Lower leg skin (tissue), 3 donors: ENCODE measurements at regions not wholly inside any gene's neighbourhood (a gene's known extent, or its start where the extent isn't known, plus 50 kb on each side); places are given as distances from the start of the nearest gene placed in this dataset.

ENCODE experiments used
- CTCF ChIP-seq, 3 donors: fragments of 450-650 bp; IDR thresholded peaks; one replicate each; pipeline ENCODE4 v1.5.1; 2016; ENCODE audit warnings: antibody characterized with exemption in 3 of 3, mild to moderate bottlenecking in 3 of 3, moderate library complexity in 2 of 3
- POLR2A ChIP-seq, 2 donors: fragments of 450-650 bp; IDR thresholded peaks; one replicate each; pipeline ENCODE4 v1.6.1; 2016 to 2017; ENCODE audit warnings: antibody characterized with exemption in 2 of 2, mild to moderate bottlenecking in 1 of 2, moderate library complexity in 1 of 2

- no peak for TF ChIP-seq POLR2A (IDR thresholded peaks at IDR 0.05)
- TF ChIP-seq CTCF (IDR thresholded peaks at IDR 0.05) = no peak
These were observed 105.7 kb upstream of the PHACTR1 start for GRCh38 chr6:12610862-12611261.
